Stimulated activated CD4-positive, alpha-beta T cell treated with anti-CD3 and anti-CD28 coated beads, Interleukin-1b, Interleukin-23, amount 100 ng/mL, for 48 hours (primary cell): ENCODE measurements at regions not wholly inside any gene's neighbourhood (a gene's known extent, or its start where the extent isn't known, plus 50 kb on each side); places are given as distances from the start of the nearest gene placed in this dataset.

ENCODE experiments used
- DNase-seq: peaks from one replicate; pipeline ENCODE4 v3.0.0-alpha.2; 2020

GRCh38 chr2:64770137-64770780 is 116.5 kb upstream of the SERTAD2 start:
- no peak for DNase-seq

DNA sequence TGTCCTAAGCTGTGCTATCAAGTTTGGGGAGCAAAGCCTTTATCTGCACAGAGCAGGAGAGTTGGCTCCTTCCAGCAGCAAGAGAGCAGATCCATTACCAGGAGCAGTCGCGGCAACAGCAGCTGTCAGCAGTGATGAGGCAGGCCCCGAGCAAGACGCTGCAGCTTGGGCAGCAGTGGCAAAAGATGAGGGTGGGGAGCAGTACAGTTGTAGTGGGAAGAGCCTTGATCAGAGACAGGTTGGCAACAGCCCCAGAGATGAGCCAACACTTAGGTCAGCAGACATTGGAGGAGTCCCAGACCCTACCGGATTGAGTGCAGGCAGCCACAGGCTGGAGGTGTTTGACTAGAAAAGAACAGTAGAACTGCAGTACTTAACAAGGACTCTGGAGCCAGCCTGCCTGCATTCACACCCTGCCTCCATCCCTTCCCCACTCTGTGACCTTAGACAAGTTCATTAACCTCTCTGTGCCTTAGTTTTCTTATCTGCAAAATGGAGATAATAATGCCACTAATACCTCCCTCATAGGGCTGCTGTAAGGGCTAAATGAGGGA is 117.1 kb upstream of the SERTAD2 start:
- DNase-seq = no peak

- DNase-seq = no peak
These were observed 118.0 kb upstream of the SERTAD2 start for GRCh38 chr2:64771737-64772136.

GRCh38 chr2:64773461-64774118 is 119.9 kb upstream of the SERTAD2 start:
- DNase-seq = no peak

- no peak for DNase-seq
These were observed 124.1 kb upstream of the SERTAD2 start for GRCh38 chr2:64777841-64778240.

DNA sequence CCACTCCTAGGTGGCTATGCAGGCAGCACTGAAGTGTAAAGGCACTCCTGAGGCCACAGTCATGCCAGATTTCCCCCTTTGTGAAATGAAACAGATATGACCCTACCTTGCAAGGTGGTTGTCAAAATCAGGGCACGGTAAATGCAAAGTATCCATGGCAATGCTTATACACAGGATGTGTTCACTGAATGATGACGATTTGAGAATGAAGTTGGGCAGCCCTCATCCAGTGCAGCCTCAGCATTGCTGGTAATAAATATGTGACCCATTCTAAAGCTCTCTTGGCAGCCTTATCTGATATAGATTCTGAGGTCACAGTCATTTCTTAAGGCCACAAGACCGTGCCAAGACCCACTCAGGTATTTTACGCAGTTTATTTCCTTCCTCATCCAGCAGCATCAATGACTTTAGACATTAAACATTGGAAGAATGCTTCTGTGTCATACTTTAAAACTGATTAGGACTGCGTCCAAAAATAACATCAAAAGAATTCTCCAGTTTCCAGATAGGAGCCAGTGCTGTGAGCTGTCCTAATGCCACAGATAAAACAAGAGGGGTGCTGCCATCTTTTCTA is 125.5 kb upstream of the SERTAD2 start:
- no peak for DNase-seq

DNA sequence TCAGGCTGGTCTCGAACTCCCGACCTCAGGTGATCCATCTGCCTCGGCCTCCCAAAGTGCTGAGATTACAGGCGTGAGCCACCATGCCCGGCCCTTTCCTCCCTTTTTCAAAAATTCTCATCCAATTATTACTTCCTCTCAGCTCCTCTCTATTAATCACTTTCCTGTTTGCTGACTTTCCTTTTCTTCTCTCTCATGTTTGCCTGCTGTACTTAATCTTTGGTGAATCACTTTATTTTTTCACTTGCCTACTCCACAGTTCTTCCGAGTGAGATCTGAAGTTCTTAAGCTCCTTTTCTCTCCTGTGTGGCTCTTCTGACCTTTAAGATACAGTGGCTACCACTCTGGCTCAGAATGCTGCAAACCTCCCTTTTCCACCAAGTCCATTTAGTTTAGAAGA is 126.3 kb upstream of the SERTAD2 start:
- no peak for DNase-seq

DNA sequence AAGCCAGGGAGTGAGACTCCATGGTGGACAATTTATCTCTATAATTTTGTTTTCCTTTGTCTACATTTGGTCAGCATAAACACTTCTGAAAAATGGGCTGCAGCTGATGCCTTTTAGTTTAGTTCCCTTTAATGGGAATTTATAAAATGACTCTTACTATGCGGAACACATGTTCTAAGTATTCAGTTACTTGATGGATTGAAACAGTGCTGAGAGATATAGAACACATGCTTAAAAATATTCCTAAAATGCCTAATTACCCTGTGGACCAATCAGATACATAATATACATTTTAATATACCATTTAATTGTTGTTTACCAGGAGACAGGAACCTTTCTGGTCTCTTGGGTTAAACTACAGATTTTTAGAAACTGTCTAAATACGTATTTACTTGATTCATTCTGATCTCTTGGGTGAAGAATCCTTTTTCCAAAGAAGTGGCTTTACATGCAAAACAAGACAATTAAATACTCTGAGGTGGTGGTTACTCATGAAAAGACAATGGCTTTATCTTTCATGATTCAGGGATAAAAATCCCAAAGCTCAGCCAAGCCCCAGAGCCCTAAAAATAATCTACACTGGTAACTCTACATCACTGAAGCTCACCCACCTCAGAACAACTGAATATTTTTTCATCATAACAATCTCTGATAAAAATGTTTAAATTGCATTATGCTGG is 128.1 kb upstream of the SERTAD2 start:
- no peak for DNase-seq

DNA sequence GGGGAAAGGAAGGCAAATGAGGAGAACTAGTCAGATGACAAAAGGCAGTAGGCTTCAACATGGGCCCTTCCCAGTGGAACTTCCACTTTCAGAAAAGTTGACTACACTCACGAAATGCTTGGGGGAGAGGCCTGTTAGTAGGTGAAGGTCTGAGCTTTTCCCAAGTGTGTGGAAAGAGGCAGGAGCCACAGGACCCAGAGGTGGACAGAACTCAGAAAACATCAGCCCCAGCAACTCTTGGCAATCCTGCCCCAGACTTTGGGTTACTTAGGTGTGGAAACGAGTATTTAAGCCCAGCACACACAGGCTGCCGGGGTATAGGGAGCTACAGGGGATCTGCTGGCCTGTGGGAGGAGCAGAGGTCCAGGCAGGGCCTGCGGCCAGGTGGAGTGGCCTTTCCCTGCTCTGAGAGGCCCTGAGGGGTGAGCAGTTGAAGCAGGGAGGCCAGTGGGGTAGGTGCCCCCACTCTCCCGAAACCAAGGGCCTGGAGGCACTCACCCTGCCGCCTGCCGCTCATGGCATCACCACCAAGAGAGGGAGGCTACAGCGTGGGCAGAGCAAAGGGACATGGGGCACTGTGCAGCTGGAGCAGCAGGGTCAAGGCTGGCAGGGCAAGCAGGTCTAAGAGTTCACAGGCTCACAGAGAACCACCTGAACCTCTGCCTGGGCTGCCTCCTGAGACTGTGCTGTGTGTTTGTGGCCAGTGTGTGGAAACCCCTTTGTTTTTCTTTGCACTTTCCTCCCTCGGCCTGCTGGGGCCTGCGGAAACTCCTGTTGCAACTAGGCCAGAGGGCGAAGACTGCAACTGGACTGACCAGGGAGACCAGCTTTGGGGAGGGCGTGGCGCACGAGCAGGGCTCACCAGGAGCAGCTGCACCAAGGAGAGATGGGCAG is 130.7 kb upstream of the SERTAD2 start:
- DNase-seq = no peak

- DNase-seq = no peak
These were observed 131.5 kb upstream of the SERTAD2 start for GRCh38 chr2:64785245-64785644.

GRCh38 chr2:64786343-64787018 is 132.8 kb upstream of the SERTAD2 start:
- no peak for DNase-seq

DNA sequence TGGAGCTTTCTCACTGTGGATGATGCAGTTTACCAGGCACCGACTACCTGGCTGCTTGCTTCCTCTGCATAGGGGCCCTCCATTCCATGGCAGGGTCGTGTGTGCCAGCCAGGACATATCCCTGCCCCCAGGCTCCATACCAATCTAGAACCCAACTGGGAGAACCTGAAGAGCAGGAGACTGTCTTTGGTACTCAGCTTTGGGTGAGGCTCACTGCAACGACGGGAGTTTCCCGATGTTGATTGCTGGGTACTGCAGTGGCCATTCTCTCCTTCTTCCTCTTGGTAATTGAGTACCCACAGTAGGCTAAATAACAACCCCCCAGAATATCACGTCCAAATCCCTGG is 133.3 kb upstream of the SERTAD2 start:
- DNase-seq = no peak

DNA sequence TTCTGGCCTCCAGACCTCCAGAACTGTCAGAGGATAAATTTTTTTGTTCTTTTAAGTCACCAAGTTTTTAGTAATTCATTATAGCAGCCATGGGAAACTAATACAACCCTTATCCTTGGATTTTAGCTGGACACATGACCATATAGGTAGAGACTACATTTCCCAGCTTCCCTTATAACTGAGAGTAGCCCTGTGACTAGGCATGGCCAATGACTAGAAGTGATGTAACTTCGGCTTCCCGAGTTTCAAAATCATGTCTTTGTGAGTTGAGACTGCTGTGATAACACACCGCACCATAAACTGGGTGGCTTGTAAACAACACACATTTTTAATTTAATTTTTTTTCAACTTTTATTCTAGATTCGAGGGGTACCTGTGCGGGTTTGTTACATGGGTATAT is 134.0 kb upstream of the SERTAD2 start:
- no peak for DNase-seq

DNA sequence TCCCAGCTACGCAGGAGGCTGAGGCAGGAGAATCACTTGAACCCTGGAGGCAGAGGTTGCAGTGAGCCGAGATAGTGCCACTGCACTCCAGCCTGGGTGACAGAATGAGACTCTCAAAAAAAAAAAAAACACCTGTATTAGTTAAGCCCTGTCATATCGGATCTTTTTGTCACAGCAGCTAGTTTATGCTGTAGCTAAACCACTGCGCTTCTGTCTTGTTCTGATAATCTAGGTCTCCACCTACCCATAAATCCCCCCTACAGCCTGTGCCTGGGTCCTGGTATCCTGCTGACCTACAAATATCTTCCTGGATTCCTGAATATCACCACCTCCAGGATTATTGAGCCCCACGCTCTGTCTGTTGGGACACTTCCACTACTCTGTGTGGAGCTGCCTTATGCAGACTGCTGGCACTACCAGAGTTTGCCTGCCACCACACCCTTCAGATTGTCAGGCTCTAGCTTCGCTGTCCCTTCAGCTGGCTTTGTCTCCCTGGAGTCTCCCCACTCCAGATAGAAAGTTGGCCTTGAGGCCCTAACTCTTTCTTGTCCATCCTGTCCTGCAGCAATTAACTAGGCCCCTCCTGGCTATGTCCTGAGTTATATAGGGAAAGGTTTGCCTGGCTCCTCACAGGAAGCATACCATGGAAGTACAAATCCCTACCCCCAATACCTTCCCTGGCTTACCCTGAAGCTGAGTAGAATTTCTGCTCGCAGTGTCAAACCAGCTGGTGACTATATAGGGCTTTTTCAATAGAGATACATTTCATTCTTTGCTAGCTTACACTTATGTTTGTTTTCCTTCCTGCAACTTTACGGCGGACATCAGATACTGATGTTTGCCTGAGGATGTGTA is 136.0 kb upstream of the SERTAD2 start:
- no peak for DNase-seq

DNA sequence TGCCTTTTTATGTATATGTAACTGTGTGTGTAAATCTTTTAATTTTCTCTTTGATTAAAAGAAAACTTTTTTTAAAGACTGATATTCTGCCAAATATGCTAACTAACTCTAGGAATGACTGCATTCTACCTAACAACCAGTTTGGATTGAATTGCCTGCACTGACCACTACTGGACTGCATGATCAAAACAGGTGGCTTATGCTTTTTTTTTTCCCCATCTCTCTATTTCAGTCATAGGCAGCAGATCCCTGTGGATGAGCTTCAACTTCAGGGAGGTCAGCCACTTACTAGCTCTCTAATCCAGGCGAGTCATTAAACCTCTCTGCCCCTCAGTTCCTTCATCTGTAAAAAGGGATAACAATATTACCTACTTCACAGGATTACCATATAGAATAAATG is 138.6 kb upstream of the SERTAD2 start:
- DNase-seq = no peak

DNA sequence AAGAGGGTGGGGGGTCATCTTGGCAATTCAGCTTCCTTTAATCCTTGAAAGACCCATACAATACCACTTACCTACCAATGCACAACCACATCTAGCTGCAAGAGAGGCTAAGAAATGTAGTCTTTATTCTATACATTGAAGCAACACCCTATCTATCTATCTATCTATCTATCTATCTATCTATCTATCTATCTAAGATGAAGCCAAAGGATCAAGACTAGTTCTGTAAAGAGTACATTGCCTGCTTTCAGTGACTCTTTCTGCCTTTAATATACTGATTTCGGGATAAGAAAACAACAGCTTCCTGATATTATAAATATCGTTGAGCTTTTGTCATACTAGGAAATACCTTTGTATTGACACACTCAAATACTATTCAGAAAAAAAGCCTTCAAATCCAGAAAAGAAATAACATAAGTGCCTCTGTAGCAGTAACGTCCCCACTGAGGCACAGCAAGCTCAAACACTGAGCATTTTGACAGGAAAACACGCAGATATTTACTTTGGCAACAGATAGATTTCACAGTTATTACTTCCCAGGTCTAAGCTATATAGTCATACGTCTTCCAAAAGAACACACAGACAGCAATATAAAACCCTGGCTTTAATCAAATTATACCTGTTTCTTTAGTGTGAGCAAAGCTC is 139.4 kb upstream of the SERTAD2 start:
- no peak for DNase-seq

DNA sequence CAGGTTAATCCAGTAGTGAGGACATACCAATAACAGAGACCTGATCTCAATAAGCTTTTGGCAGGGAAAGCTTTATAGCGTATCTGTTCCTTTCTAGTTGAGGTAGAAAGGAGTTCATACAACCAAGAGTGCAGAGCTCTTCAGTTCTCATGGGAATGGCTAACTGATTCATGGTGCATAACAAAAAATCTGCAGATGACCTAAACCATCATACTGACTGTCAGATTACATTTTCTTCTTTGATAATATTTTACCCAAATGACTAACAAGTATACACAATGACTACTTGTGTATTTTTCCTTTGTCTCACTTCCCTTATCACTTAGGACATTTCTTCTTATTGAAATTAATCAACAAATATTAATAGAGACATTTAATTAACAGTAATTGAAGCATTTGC is 140.0 kb upstream of the SERTAD2 start:
- no peak for DNase-seq

- no peak for DNase-seq
These were observed 140.8 kb upstream of the SERTAD2 start for GRCh38 chr2:64794426-64794995.

DNA sequence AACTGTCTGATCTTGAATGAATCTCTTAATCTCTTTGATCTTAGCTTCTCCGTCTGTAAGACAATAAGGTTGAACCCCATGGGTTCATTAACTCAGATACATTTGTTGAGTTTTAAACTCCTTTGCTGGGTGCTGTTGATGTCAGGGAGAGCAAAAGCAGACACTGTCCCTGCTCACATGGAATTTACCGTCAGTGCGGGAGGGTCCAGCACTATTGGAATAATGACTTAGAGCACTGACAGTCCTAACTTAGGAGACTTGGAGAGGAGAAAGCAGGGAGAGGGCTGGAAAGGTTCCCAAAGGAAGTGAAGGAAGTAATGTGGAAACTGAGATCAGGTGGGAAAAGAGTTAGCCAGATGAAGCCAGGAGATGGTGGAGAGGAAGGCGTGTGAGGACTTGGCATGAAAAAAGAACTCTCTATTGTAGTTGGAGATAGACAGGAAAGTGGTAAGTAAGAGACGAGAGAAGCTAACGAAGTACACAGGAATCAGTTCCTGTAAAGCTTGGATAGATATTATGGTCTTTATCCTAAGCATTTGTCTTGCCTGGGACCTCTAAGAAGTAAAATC is 141.4 kb upstream of the SERTAD2 start:
- DNase-seq = no peak

DNA sequence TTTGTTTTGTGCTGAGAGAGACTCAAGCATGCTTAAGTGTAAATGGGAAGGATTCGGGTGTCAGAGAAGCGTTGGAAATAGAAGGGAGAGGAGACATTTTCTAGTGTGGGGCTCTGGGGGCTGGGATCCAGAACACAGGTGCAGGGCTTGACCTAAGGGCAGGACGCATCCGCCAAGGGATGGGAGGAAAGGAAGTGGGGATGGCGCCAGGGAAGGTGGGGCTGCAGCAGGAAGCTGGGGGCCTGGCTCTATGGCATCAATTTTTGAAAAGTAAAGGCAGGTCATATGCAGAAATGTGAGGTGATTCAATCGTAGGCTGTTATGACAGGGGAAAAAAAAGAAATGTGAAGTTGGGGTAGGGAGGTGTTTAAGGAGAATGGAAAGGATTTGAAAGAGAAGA is 143.2 kb upstream of the SERTAD2 start:
- DNase-seq = no peak
